ENCODE measurements at regions not wholly inside any gene's neighbourhood (a gene's known extent, or its start where the extent isn't known, plus 50 kb on each side); places are given as distances from the start of the nearest gene placed in this dataset.

- TF ChIP-seq ELK1 (IDR thresholded peaks at IDR 0.05; ENCODE audit: low read depth, low read length): no peak
- TF ChIP-seq, protein P1, sequence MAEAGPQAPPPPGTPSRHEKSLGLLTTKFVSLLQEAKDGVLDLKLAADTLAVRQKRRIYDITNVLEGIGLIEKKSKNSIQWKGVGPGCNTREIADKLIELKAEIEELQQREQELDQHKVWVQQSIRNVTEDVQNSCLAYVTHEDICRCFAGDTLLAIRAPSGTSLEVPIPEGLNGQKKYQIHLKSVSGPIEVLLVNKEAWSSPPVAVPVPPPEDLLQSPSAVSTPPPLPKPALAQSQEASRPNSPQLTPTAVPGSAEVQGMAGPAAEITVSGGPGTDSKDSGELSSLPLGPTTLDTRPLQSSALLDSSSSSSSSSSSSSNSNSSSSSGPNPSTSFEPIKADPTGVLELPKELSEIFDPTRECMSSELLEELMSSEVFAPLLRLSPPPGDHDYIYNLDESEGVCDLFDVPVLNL (IDR thresholded peaks at IDR 0.05; ENCODE audit: low read depth, low read length): no peak
These were observed 1729.5 kb upstream of the SPRY2 start (continued) for GRCh38 chr13:82070416-82070815.

DNA sequence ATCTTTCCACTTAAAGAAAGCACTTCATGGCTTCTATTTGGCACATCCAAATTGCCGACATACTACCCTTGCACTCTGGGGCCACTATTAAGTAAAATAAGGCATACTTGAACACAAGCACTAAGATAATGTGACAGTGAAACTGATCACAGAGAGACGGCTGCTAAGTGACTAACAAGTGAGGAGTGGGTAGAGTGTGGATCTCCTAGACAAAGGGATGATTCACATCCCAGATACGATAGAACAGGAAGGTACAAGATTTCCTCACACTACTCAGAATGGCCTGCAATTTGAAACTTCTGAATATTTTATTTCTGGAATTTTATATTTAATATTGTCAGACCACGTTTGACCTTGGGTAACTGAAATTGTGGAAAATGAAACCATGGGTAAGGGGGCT lies 1721.8 kb upstream of the SPRY2 start:
- FAIRE-seq (no peak), ATAC-seq (no peak), DNase-seq (ENCODE audit: low read depth, low spot score) (no peak)
- ChIA-PET SMC1A (ENCODE audit: uncharacterized antibody, unreplicated experiment) (no interaction called here), POLR2A (no interaction called here), RAD21 (ENCODE audit: unreplicated experiment) (no interaction called here), CTCF (no interaction called here)
- Histone ChIP-seq H3K27me3 (replicated peaks in 1 of 2; ENCODE audit: control insufficient read depth in 2 of 2, insufficient read depth in 2 of 2, low read length in 1 of 2) (no peaks in the 10 kb centered on the region), H3K9me3 (replicated peaks; ENCODE audit: control insufficient read depth, insufficient read depth, low read length) (no peaks in the 10 kb centered on the region), H3K27ac (ENCODE audit: control insufficient read depth, insufficient read depth) (no peak overlapping the region), H3K4me3 (no peak overlapping the region), H3K79me2 (ENCODE audit: control insufficient read depth, insufficient read depth, low read length) (no peaks in the 10 kb centered on the region), H3K4me2 (ENCODE audit: control insufficient read depth, insufficient read depth) (no peak overlapping the region), H3K9ac (ENCODE audit: control insufficient read depth, insufficient read depth, low read length) (no peak overlapping the region), H3K4me1 (ENCODE audit: control insufficient read depth, insufficient read depth, low read length) (no peaks in the 10 kb centered on the region), H2AFZ (ENCODE audit: control insufficient read depth, low read depth, low read length) (no peak overlapping the region), H4K20me1 (ENCODE audit: control insufficient read depth, insufficient read depth) (no peaks in the 10 kb centered on the region), H3K36me3 (ENCODE audit: control insufficient read depth in 2 of 2, insufficient read depth in 2 of 2, low read length in 1 of 2) (no peaks in the 10 kb centered on the region)
- intact Hi-C loops (cut with micrococcal nuclease; ENCODE audit: unreplicated experiment): no loop called here
- no peak for TF ChIP-seq IKZF1 (conservative IDR thresholded peaks at IDR 0.05)
- no TSS peak for BruUV-seq (replicated peaks)
- WGBS (ENCODE audit: insufficient coverage, insufficient replicate concordance, low lambda C conversion rate, missing lambda C conversion rate): 35% methylated on average over 4 of the region's 4 CpGs
- in situ Hi-C loops (cut with MboI): no loop called here

DNA sequence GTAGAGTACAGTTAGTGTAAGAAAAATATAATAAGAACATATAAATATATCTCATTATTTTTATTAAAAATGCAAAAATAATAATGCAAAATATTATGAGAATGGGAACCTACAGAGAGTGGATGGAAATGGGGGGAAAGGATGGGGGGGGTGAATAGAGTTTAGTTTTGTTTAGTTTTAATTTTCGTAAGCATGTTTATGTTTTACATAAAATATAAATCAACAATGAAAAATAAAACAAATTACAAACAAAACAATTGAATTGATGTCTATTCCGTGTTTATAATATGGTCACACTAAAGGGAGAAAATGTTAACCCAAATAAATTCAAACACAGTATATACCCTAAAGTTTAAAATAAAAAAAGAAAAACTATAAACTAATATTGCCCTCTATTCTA lies 1717.4 kb upstream of the SPRY2 start:
- TF ChIP-seq JUNB (IDR thresholded peaks at IDR 0.05) (no peak), SIN3A (IDR thresholded peaks at IDR 0.05; ENCODE audit: low read depth, low read length) (no peak), MLLT1 (IDR thresholded peaks at IDR 0.05) (no peak), ZZZ3 (IDR thresholded peaks at IDR 0.05; ENCODE audit: control insufficient read depth, insufficient read length, low read depth) (no peak), ZNF274 (IDR thresholded peaks at IDR 0.05; ENCODE audit: insufficient read depth, insufficient read length) (no peak)
- Histone ChIP-seq H3K9me3 (replicated peaks; ENCODE audit: control insufficient read depth, insufficient read depth, low read length) (no peaks in the 10 kb centered on the region), H3K79me2 (ENCODE audit: control insufficient read depth, insufficient read depth, low read length) (no peaks in the 10 kb centered on the region), H3K27me3 (replicated peaks in 1 of 2; ENCODE audit: control insufficient read depth in 2 of 2, insufficient read depth in 2 of 2, low read length in 1 of 2) (no peaks in the 10 kb centered on the region), H3K4me3 (no peak overlapping the region), H3K9ac (ENCODE audit: control insufficient read depth, insufficient read depth, low read length) (no peak overlapping the region), H3K27ac (ENCODE audit: control insufficient read depth, insufficient read depth) (no peak overlapping the region), H4K20me1 (ENCODE audit: control insufficient read depth, insufficient read depth) (no peaks in the 10 kb centered on the region), H3K4me2 (ENCODE audit: control insufficient read depth, insufficient read depth) (no peak overlapping the region), H3K36me3 (ENCODE audit: control insufficient read depth in 2 of 2, insufficient read depth in 2 of 2, low read length in 1 of 2) (no peaks in the 10 kb centered on the region), H2AFZ (ENCODE audit: control insufficient read depth, low read depth, low read length) (no peak overlapping the region), H3K4me1 (ENCODE audit: control insufficient read depth, insufficient read depth, low read length) (no peaks in the 10 kb centered on the region)
- no TSS peak for BruUV-seq (replicated peaks)
- SMC1A ChIA-PET (ENCODE audit: uncharacterized antibody, unreplicated experiment): no interaction called here
- FAIRE-seq (no peak), ATAC-seq (no peak), DNase-seq (ENCODE audit: low read depth, low spot score) (no peak)
- RAD21 ChIA-PET (ENCODE audit: unreplicated experiment): no interaction called here
- WGBS (ENCODE audit: insufficient coverage, insufficient replicate concordance, low lambda C conversion rate, missing lambda C conversion rate): 17% methylated on average over 2 of the region's 2 CpGs
- in situ Hi-C loops (cut with MboI) (no loop called here), intact Hi-C loops (cut with micrococcal nuclease; ENCODE audit: unreplicated experiment) (no loop called here)
- POLR2A ChIA-PET: no interaction called here
- CTCF ChIA-PET: no interaction called here

All from GM12878 (cell line).